ENCODE measurements at regions not wholly inside any gene's neighbourhood (a gene's known extent, or its start where the extent isn't known, plus 50 kb on each side); places are given as distances from the start of the nearest gene placed in this dataset.

GRCh38 chr10:28391283-28391682, 88.4 kb upstream of the MPP7 start:
- Histone ChIP-seq H3K4me3 (no peak overlapping the region), H3K79me2 (ENCODE audit: low read depth) (no peaks in the 10 kb centered on the region), H2AFZ (replicated peaks) (no peak overlapping the region), H3K4me1 (no peaks in the 10 kb centered on the region), H3K9me3 (ENCODE audit: low read depth) (no peaks in the 10 kb centered on the region), H3K27ac (no peak overlapping the region), H3K36me3 (no peaks in the 10 kb centered on the region), H3K27me3 (no peaks in the 10 kb centered on the region), H3K4me2 (no peak overlapping the region), H4K20me1 (ENCODE audit: low read depth) (no peaks in the 10 kb centered on the region), H3F3A (ENCODE audit: low read depth) (no peaks in the 10 kb centered on the region), H3K9ac (no peak overlapping the region)
- peaks cover 7% of the 10 kb centered on the region for H3K4me1 Mint-ChIP-seq
- TF ChIP-seq CTCF (IDR thresholded peaks at IDR 0.05) (no peak), EZH2phosphoT487 (IDR thresholded peaks at IDR 0.05) (no peak), EZH2 (IDR thresholded peaks at IDR 0.05) (no peak)
- peaks cover 12% of the 10 kb centered on the region for H3K27me3 Mint-ChIP-seq (ENCODE audit: insufficient read depth, low read depth)
- H3K27ac Mint-ChIP-seq = no peak overlapping the region
- peaks cover 7% of the 10 kb centered on the region for H3K9me3 Mint-ChIP-seq
- H3K36me3 Mint-ChIP-seq = no peaks in the 10 kb centered on the region
- no peak overlapping the region for H3K4me3 Mint-ChIP-seq
- DNase-seq (ENCODE audit: low spot score) = no peak

GRCh38 chr10:28393956-28394568, 91.2 kb upstream of the MPP7 start:
- no peak overlapping the region for H3K27ac ChIP-seq
- H3K27me3 ChIP-seq = no peaks in the 10 kb centered on the region
- no peaks in the 10 kb centered on the region for H3K36me3 ChIP-seq
- Mint-ChIP-seq H3K4me1 (peaks cover 5% of the 10 kb centered on the region), H3K27me3 (ENCODE audit: insufficient read depth, low read depth) (peaks cover 5% of the 10 kb centered on the region), H3K4me3 (no peak overlapping the region), H3K27ac (no peak overlapping the region), H3K36me3 (no peaks in the 10 kb centered on the region), H3K9me3 (peaks cover 7% of the 10 kb centered on the region)
- H3K4me3 ChIP-seq = no peak overlapping the region
- H3F3A ChIP-seq (ENCODE audit: low read depth) = no peaks in the 10 kb centered on the region
- TF ChIP-seq EZH2phosphoT487 (IDR thresholded peaks at IDR 0.05) (no peak), CTCF (IDR thresholded peaks at IDR 0.05) (peak; percentile 96), EZH2 (IDR thresholded peaks at IDR 0.05) (no peak)
- H3K4me1 ChIP-seq = no peaks in the 10 kb centered on the region
- peak; percentile 91 for DNase-seq (ENCODE audit: low spot score)
- no peak overlapping the region for H3K9ac ChIP-seq
- no peak overlapping the region for H3K4me2 ChIP-seq
- no peaks in the 10 kb centered on the region for H3K79me2 ChIP-seq (ENCODE audit: low read depth)
- no peaks in the 10 kb centered on the region for H4K20me1 ChIP-seq (ENCODE audit: low read depth)
- peak overlapping the region; percentile 67 for H2AFZ ChIP-seq (replicated peaks)
- H3K9me3 ChIP-seq (ENCODE audit: low read depth) = no peaks in the 10 kb centered on the region

GRCh38 chr10:28396331-28396730, 93.5 kb upstream of the MPP7 start:
- H3K27me3 Mint-ChIP-seq (ENCODE audit: insufficient read depth, low read depth) = peaks cover 4% of the 10 kb centered on the region
- H3K4me2 ChIP-seq = no peak overlapping the region
- H3K27me3 ChIP-seq = no peaks in the 10 kb centered on the region
- no peak overlapping the region for H3K4me3 ChIP-seq
- H3K9me3 Mint-ChIP-seq = peaks cover 1% of the 10 kb centered on the region
- no peaks in the 10 kb centered on the region for H3K79me2 ChIP-seq (ENCODE audit: low read depth)
- H3K4me3 Mint-ChIP-seq = no peak overlapping the region
- no peaks in the 10 kb centered on the region for H3K36me3 ChIP-seq
- peaks cover 5% of the 10 kb centered on the region for H3K4me1 Mint-ChIP-seq
- no peaks in the 10 kb centered on the region for H3K4me1 ChIP-seq
- H3K36me3 Mint-ChIP-seq = no peaks in the 10 kb centered on the region
- no peak overlapping the region for H3K27ac Mint-ChIP-seq
- H3K9ac ChIP-seq = no peak overlapping the region
- no peaks in the 10 kb centered on the region for H3F3A ChIP-seq (ENCODE audit: low read depth)
- TF ChIP-seq CTCF (IDR thresholded peaks at IDR 0.05) = no peak
- H3K9me3 ChIP-seq (ENCODE audit: low read depth) = no peaks in the 10 kb centered on the region
- H2AFZ ChIP-seq (replicated peaks) = no peak overlapping the region
- no peaks in the 10 kb centered on the region for H4K20me1 ChIP-seq (ENCODE audit: low read depth)
- no peak for DNase-seq (ENCODE audit: low spot score)
- H3K27ac ChIP-seq = no peak overlapping the region

All from neural progenitor cell (in vitro differentiated cells).